ENCODE measurements at regions not wholly inside any gene's neighbourhood (a gene's known extent, or its start where the extent isn't known, plus 50 kb on each side); places are given as distances from the start of the nearest gene placed in this dataset.

DNA sequence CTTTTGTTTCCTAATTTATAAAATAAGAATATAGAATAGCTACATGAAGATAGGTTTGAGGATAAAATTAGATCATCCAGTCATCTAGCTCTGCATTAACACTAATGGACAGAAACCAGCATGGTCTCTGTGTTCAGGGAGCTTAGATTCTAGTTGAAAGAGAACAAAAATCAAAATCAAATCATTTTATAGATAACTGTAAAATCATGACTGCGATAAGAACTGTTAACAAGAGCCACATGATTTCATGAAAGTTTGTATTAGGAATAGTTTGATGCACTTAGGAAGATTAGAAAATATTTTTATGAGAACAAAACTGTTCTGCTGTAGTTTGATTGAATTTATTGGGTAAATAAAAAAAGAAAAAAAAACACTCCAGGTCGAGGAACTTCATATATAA lies 1074.7 kb downstream of the MAT2B start:
- TF ChIP-seq, protein P1, sequence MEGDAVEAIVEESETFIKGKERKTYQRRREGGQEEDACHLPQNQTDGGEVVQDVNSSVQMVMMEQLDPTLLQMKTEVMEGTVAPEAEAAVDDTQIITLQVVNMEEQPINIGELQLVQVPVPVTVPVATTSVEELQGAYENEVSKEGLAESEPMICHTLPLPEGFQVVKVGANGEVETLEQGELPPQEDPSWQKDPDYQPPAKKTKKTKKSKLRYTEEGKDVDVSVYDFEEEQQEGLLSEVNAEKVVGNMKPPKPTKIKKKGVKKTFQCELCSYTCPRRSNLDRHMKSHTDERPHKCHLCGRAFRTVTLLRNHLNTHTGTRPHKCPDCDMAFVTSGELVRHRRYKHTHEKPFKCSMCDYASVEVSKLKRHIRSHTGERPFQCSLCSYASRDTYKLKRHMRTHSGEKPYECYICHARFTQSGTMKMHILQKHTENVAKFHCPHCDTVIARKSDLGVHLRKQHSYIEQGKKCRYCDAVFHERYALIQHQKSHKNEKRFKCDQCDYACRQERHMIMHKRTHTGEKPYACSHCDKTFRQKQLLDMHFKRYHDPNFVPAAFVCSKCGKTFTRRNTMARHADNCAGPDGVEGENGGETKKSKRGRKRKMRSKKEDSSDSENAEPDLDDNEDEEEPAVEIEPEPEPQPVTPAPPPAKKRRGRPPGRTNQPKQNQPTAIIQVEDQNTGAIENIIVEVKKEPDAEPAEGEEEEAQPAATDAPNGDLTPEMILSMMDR (IDR thresholded peaks at IDR 0.05; ENCODE audit: extremely low read depth, missing control alignments) = no peak
- DNase-seq (ENCODE audit: low spot score) = no peak

DNA sequence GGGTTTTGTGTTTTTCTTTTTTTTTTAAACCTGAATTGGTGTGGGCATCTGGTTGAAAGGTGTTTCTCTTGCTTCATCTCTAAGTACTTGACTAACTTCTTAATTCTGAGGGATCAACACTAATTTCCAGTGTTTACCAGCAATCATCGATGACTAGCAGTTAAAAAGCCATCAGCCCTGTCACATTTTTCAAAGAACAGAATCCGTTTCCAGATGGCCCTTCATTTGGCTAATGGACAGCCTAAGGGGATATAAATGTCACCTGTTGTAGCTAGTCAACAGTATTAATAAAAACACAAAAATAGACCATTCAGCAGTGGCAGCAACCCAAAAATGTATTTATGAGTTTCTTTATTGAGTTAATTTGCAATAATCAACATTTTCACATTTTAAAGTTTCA lies 1076.5 kb downstream of the MAT2B start:
- TF ChIP-seq, protein P1 (IDR thresholded peaks at IDR 0.05; ENCODE audit: extremely low read depth, missing control alignments) = no peak
- no peak for DNase-seq (ENCODE audit: low spot score)

DNA sequence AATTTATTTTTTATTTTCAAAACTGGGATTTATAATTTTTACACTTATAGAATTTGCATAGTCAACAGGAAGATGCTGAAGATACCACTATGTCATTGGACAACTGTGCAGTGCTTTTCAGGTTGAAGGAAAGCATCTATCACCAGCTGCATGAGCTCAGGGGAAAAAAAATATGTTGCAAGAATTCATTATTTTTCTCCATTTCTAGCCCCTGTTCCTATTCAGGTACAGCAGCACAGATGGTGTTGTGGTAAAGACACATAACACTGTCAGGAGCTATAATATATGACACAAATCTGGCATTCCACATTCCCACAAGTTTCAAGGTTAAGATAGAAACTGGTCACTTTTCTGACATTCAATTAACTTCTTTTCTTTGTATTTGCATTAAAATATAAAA lies 1088.6 kb downstream of the MAT2B start:
- no peak for DNase-seq (ENCODE audit: low spot score)
- TF ChIP-seq, protein P1 (IDR thresholded peaks at IDR 0.05; ENCODE audit: extremely low read depth, missing control alignments) = no peak

DNA sequence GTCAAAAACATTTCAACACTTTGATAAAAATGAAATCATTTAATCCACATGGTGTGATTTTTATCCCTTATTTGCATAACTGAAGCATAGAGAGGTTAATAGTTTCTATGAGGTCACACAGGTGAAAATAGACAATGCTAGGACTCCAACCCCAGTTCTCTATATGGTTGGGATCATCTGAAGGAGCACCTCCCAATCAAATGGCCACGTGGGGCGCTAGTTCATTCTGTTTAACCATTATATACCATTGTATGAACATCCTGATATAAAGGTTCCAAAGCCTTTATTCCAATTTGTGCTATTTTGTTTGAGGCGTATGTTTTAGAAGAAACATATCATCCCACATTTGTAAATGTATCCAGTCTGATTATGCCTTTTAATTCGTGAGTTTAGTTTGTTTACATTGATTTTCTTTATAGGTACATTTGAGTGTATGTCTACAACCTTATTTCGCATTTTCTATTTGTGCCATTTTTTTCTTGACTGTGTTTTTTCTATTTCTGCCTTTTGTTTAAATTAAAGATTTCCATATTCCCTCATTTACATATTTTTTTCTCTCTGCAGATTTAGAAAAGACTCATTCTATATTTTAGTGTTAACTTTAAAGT lies 1092.0 kb downstream of the MAT2B start:
- TF ChIP-seq, protein P1 (IDR thresholded peaks at IDR 0.05; ENCODE audit: extremely low read depth, missing control alignments) = peak; percentile 27
- DNase-seq (ENCODE audit: low spot score) = peak; percentile 18

DNA sequence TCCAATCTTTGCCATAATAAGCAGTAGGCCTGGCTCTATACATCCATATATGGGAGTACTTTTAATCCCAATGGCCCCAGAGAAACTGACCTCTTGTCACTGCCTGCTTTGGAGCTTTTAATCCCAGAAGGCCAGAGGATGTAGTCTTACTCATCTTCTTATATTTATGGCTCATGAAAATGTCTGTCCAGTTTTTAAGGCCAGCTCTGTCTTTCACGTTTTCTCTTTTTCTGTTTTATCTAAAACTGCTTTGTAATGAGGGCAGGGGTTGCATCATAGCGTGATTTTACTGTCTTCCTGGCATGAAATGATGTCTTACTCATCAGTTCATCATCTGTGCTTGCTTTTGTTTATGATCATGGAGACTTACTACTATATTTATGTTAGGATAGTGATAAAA lies 1094.9 kb downstream of the MAT2B start:
- TF ChIP-seq, protein P1 (IDR thresholded peaks at IDR 0.05; ENCODE audit: extremely low read depth, missing control alignments) = no peak
- no peak for DNase-seq (ENCODE audit: low spot score)

DNA sequence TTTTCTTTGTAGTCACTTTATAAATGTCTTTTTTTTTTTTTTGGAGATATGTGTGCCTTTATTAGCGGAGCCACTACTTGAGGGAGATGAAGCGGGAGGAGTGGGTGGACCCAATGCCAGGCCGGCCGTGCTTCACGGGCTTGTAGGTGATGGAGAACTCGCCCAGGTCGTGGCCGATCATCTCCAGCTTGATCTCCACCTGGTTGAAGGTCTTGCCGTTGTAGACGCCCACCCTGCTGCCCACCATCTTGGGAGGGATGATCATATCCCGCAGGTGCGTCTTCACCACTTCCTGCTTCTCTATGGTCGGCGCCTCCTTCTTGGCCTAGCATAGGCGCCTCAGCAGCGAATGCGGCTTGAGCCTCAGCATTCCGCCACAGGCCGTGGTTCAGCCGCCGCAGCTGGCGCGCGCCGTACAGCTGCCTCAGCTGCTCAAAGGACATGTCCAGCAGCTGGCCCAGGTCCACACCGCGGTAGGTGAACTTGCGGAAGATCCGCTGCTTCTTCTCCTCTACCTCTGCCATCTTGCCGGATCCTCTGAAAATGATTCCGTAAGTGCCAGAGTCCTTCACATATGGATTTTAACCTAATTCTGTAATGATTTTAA lies 1095.6 kb downstream of the MAT2B start:
- TF ChIP-seq, protein P1 (IDR thresholded peaks at IDR 0.05; ENCODE audit: extremely low read depth, missing control alignments) = no peak

DNA sequence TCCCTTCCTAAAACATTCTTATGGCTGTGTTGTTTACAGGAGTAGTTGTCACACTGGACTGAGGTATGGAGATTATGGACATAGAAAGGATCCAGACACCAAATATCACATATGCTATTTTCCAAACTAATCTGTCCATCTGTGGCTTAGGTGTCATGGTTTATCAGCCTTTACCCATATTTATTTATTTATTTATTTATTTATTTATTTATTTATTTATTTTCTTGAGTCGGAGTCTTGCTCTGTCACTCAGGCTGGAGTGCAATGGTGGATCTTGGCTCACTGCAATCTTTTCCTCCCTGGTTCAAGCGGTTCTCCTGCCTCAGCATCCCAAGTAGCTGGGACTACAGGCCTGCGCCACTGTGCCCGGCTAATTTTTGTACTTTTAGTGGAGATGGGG lies 1103.1 kb downstream of the MAT2B start:
- TF ChIP-seq, protein P1 (IDR thresholded peaks at IDR 0.05; ENCODE audit: extremely low read depth, missing control alignments) = no peak
- no peak for DNase-seq (ENCODE audit: low spot score)

More for the DNA sequence above, 1095.6 kb downstream of the MAT2B start:
- DNase-seq (ENCODE audit: low spot score) = no peak
